GM12878 (cell line): ENCODE measurements at regions not wholly inside any gene's neighbourhood (a gene's known extent, or its start where the extent isn't known, plus 50 kb on each side); places are given as distances from the start of the nearest gene placed in this dataset.

Experiments used
- ATAC-seq: fragments of 200-7000 bp; cut with Tn5 transposase; 3 replicates; pipeline ENCODE4 v1.9.1; 2020; ENCODE audit warnings: mild to moderate bottlenecking, moderate library complexity
- BruUV-seq: library from RNA; stranded (reverse); fragments of 400-500 nt; replicated peaks from 2 replicates; lab custom pipeline; 2021; lab: Mats Ljungman, UMichigan
- CTCF ChIA-PET: fragments of 300-600 bp; sonication (Branson Sonifier 250); formaldehyde crosslinking; extraction: SDS; loops from one replicate; lab custom pipeline; 2021; ENCODE audit warnings: inconsistent platforms; lab: Yijun Ruan, JAX
- POLR2A ChIA-PET: fragments of 350-600 bp; formaldehyde crosslinking; extraction: SDS; loops from one replicate; lab custom pipeline; 2021; ENCODE audit warnings: inconsistent platforms; lab: Charles Lee
- RAD21 ChIA-PET: fragments of 300-600 bp; sonication (Branson Sonifier 250); formaldehyde crosslinking; loops from one replicate; lab custom pipeline; 2023; ENCODE audit warnings: antibody characterized with exemption; ENCODE audit not compliant: unreplicated experiment; lab: Charles Lee
- SMC1A ChIA-PET: fragments of 300-600 bp; sonication (Branson Sonifier 250); formaldehyde crosslinking; loops from one replicate; lab custom pipeline; 2023; ENCODE audit not compliant: unreplicated experiment, uncharacterized antibody; lab: Charles Lee
- DNase-seq: peaks from one replicate; pipeline ENCODE4 v3.0.0-alpha.2; 2011; ENCODE audit warnings: low read depth, low spot score
- FAIRE-seq: peaks from 3 replicates; lab custom pipeline; 2011; peaks lifted over from hg19 to GRCh38; lab: Jason Lieb, UNC
- H2AFZ ChIP-seq: 2 replicates; pipeline ENCODE4 v1.6.0; 2011; ENCODE audit warnings: low read depth, low read length, control low read depth; ENCODE audit not compliant: control insufficient read depth
- H3K27ac ChIP-seq: 2 replicates; pipeline ENCODE4 v1.5.1; 2011; ENCODE audit warnings: control low read depth; ENCODE audit not compliant: control insufficient read depth, insufficient read depth
- H3K27me3 ChIP-seq, 2 experiments: replicated peaks in 1 of 2; 2 replicates each; pipeline versions ENCODE4 v1.6.0 to v1.6.1; 2011; ENCODE audit warnings: low read length in 1 of 2; ENCODE audit not compliant: control insufficient read depth in 2 of 2, insufficient read depth in 2 of 2
- H3K36me3 ChIP-seq, 2 experiments: 2 replicates each; pipeline ENCODE4 v1.5.1; 2011; ENCODE audit warnings: low read length in 1 of 2; ENCODE audit not compliant: control insufficient read depth in 2 of 2, insufficient read depth in 2 of 2
- H3K4me1 ChIP-seq: 2 replicates; pipeline ENCODE4 v1.6.1; 2011; ENCODE audit warnings: mild to moderate bottlenecking, low read length, moderate library complexity, mixed read lengths; ENCODE audit not compliant: control insufficient read depth, insufficient read depth
- H3K4me2 ChIP-seq: 2 replicates; pipeline ENCODE4 v1.6.0; 2011; ENCODE audit warnings: control low read depth; ENCODE audit not compliant: control insufficient read depth, insufficient read depth
- H3K4me3 ChIP-seq: fragments of 200-600 bp; sonication (generic); 2 replicates; pipeline ENCODE4 v1.5.1; 2016
- H3K79me2 ChIP-seq: 2 replicates; pipeline ENCODE4 v1.6.0; 2011; ENCODE audit warnings: low read length; ENCODE audit not compliant: control insufficient read depth, insufficient read depth
- H3K9ac ChIP-seq: 2 replicates; pipeline ENCODE4 v1.8.0; 2011; ENCODE audit warnings: low read length, control low read depth, mixed read lengths; ENCODE audit not compliant: control insufficient read depth, insufficient read depth
- H3K9me3 ChIP-seq: replicated peaks from 3 replicates; pipeline ENCODE4 v1.5.1; 2011; ENCODE audit warnings: mild to moderate bottlenecking, low read length; ENCODE audit not compliant: control insufficient read depth, insufficient read depth
- H4K20me1 ChIP-seq: 2 replicates; pipeline ENCODE4 v1.6.0; 2011; ENCODE audit not compliant: control insufficient read depth, insufficient read depth
- ATF7 ChIP-seq: fragments of 450-650 bp; IDR thresholded peaks from 2 replicates; pipeline ENCODE4 v1.6.1; 2016; ENCODE audit warnings: low read depth, mild to moderate bottlenecking
- BACH1 ChIP-seq: fragments of 450-650 bp; IDR thresholded peaks from 2 replicates; pipeline ENCODE4 v1.6.1; 2017; ENCODE audit warnings: mild to moderate bottlenecking, borderline replicate concordance
- IRF4 ChIP-seq: IDR thresholded peaks from 2 replicates; pipeline ENCODE4 v1.6.1; 2011; ENCODE audit warnings: low read depth, low read length
- PKNOX1 ChIP-seq: fragments of 450-650 bp; IDR thresholded peaks from 2 replicates; pipeline ENCODE4 v1.6.1; 2016; ENCODE audit warnings: mild to moderate bottlenecking
- SIX5 ChIP-seq: IDR thresholded peaks from 2 replicates; pipeline ENCODE4 v1.6.1; 2011; ENCODE audit warnings: mild to moderate bottlenecking, low read depth, low read length, moderate library complexity; ENCODE audit not compliant: severe bottlenecking
- TAF1 ChIP-seq: IDR thresholded peaks from 2 replicates; pipeline ENCODE4 v1.6.1; 2011; ENCODE audit warnings: mild to moderate bottlenecking, low read depth, low read length, borderline replicate concordance
- TBL1XR1 ChIP-seq: IDR thresholded peaks from 2 replicates; pipeline ENCODE4 v1.6.1; 2012; ENCODE audit warnings: low read depth, low read length, improper control_type of control experiment
- WGBS: methylation state at CpG from one replicate; pipeline ENCODE4 v1.1.6; 2016; ENCODE audit warnings: low lambda C conversion rate; ENCODE audit not compliant: insufficient replicate concordance, insufficient coverage; ENCODE audit errors: missing lambda C conversion rate; 5-methylcytosine and 5-hydroxymethylcytosine counted together
- in situ Hi-C: fragments of 300-500 bp; cut with MboI; formaldehyde crosslinking; loops from 9 replicates; pipeline ENCODE4 v1.14.3; 2018; ENCODE audit warnings: mixed read lengths
- intact Hi-C: fragments of 100-400 bp; cut with micrococcal nuclease; formaldehyde crosslinking; loops from one replicate; pipeline ENCODE4 v1.14.2; 2022; ENCODE audit not compliant: unreplicated experiment

DNA sequence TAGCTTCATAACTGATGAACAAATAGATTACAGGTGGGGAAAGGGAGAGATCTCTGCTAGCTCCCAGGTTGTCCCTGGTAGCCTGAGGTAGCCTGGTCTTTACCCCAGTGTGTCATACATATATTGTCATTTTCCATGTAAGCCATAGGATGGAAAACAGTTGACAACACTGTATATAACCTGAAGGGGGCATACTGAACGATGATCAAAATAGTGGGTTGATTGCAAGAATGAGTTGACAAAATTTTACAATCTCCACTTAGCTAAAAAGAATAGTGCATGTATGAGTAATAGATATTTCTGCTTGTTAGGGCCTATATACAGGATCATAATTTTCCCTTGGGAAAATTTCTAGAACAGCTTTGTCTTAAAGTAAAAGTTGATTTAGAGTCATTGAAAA lies 304.1 kb upstream of the HAND2 start:
- no peaks in the 10 kb centered on the region for H3K4me1 ChIP-seq
- no peak overlapping the region for H3K9ac ChIP-seq
- TF ChIP-seq SIX5 (no peak), ATF7 (no peak), PKNOX1 (no peak), TAF1 (no peak), IRF4 (no peak)
- SMC1A ChIA-PET, result no interaction called here
- intact Hi-C loops (no loop called here), in situ Hi-C loops (no loop called here)
- no peak overlapping the region for H3K27ac ChIP-seq
- no TSS peak for BruUV-seq
- POLR2A ChIA-PET, result no interaction called here
- H3K27me3 ChIP-seq, result no peaks in the 10 kb centered on the region
- no peaks in the 10 kb centered on the region for H4K20me1 ChIP-seq
- no peaks in the 10 kb centered on the region for H3K79me2 ChIP-seq
- H3K4me3 ChIP-seq, result no peak overlapping the region
- RAD21 ChIA-PET, result no interaction called here
- peak; percentile 31 for FAIRE-seq
- CTCF ChIA-PET, result interaction anchor here (0.6 kb wide), 1 partner anchor 15 kb away, joined by 3 read pairs; no protein-coding TSS in a partner anchor
- WGBS, result 6% methylated on average over 1 of the region's 1 CpG
- H3K4me2 ChIP-seq, result no peak overlapping the region
- no peaks in the 10 kb centered on the region for H3K9me3 ChIP-seq
- H2AFZ ChIP-seq, result no peak overlapping the region
- no peak for DNase-seq
- H3K36me3 ChIP-seq, result no peaks in the 10 kb centered on the region
- peak; percentile 32; the same call in 1 of the 3 replicates for ATAC-seq

GRCh38 chr4:173829565-173829964 lies 299.5 kb upstream of the HAND2 start:
- no peak overlapping the region for H2AFZ ChIP-seq
- no peak for FAIRE-seq
- no peaks in the 10 kb centered on the region for H3K36me3 ChIP-seq
- no peaks in the 10 kb centered on the region for H4K20me1 ChIP-seq
- intact Hi-C loops, result no loop called here
- no peaks in the 10 kb centered on the region for H3K79me2 ChIP-seq
- ChIA-PET CTCF (no interaction called here), RAD21 (no interaction called here), SMC1A (no interaction called here), POLR2A (no interaction called here)
- no peaks in the 10 kb centered on the region for H3K27me3 ChIP-seq
- in situ Hi-C loops, result no loop called here
- H3K4me3 ChIP-seq, result no peak overlapping the region
- no peak for ATAC-seq
- H3K4me1 ChIP-seq, result no peaks in the 10 kb centered on the region
- H3K27ac ChIP-seq, result no peak overlapping the region
- 40% methylated on average over 4 of the region's 4 CpGs for WGBS
- no TSS peak for BruUV-seq
- H3K9ac ChIP-seq, result no peak overlapping the region
- no peaks in the 10 kb centered on the region for H3K9me3 ChIP-seq
- no peak overlapping the region for H3K4me2 ChIP-seq
- no peak for TF ChIP-seq BACH1
- TF ChIP-seq TBL1XR1, result no peak
- no peak for DNase-seq
